ENCODE measurements at regions not wholly inside any gene's neighbourhood (a gene's known extent, or its start where the extent isn't known, plus 50 kb on each side); places are given as distances from the start of the nearest gene placed in this dataset.

GRCh38 chr4:120319046-120319767, 252.6 kb upstream of the MAD2L1 start:
- TF ChIP-seq CTCF (IDR thresholded peaks at IDR 0.05), result no peak
- no peak for TF ChIP-seq EP300 (IDR thresholded peaks at IDR 0.05)
- TF ChIP-seq POLR2AphosphoS5 (IDR thresholded peaks at IDR 0.05), result no peak
- TF ChIP-seq POLR2A (IDR thresholded peaks at IDR 0.05), result no peak
- Histone ChIP-seq H3K27ac (no peak overlapping the region), H3K4me3 (no peak overlapping the region), H3K36me3 (no peaks in the 10 kb centered on the region), H3K27me3 (no peaks in the 10 kb centered on the region), H3K9me3 (no peaks in the 10 kb centered on the region), H3K4me1 (no peaks in the 10 kb centered on the region)
- ATAC-seq (ENCODE audit: low FRiP score in 2 of 2) (no peak), DNase-seq (no peak)
- WGBS, 2 donors, result 16 to 28% methylated on average over 1 of the region's 1 CpG

GRCh38 chr4:120318196-120318846, 251.7 kb upstream of the MAD2L1 start:
- TF ChIP-seq EP300 (IDR thresholded peaks at IDR 0.05) (no peak), POLR2AphosphoS5 (IDR thresholded peaks at IDR 0.05) (no peak), POLR2A (IDR thresholded peaks at IDR 0.05) (no peak), CTCF (IDR thresholded peaks at IDR 0.05) (no peak)
- Histone ChIP-seq H3K36me3 (no peaks in the 10 kb centered on the region), H3K4me3 (no peak overlapping the region), H3K27me3 (no peaks in the 10 kb centered on the region), H3K27ac (no peak overlapping the region), H3K9me3 (no peaks in the 10 kb centered on the region), H3K4me1 (no peaks in the 10 kb centered on the region)
- ATAC-seq (ENCODE audit: low FRiP score in 2 of 2) (no peak), DNase-seq (no peak)
- WGBS, 2 donors, result 50 to 60% methylated on average over 5 of the region's 5 CpGs

GRCh38 chr4:120317713-120318112, 251.1 kb upstream of the MAD2L1 start:
- DNase-seq, result no peak
- whole genome bisulfite sequencing, 2 donors, result 82 to 91% methylated on average over 2 of the region's 2 CpGs
- TF ChIP-seq EP300 (IDR thresholded peaks at IDR 0.05), result no peak
- no peak for TF ChIP-seq POLR2AphosphoS5 (IDR thresholded peaks at IDR 0.05)
- no peak for TF ChIP-seq POLR2A (IDR thresholded peaks at IDR 0.05)
- Histone ChIP-seq H3K36me3 (no peaks in the 10 kb centered on the region), H3K27me3 (no peaks in the 10 kb centered on the region), H3K4me1 (no peaks in the 10 kb centered on the region), H3K9me3 (no peaks in the 10 kb centered on the region), H3K27ac (no peak overlapping the region), H3K4me3 (no peak overlapping the region)
- no peak for ATAC-seq (ENCODE audit: low FRiP score in 2 of 2)

GRCh38 chr4:120316416-120316815, 249.8 kb upstream of the MAD2L1 start:
- no peak overlapping the region for H3K4me3 ChIP-seq
- ATAC-seq (ENCODE audit: low FRiP score in 2 of 2), result no peak
- H3K27ac ChIP-seq, result no peak overlapping the region
- 57 to 71% methylated on average over 1 of the region's 1 CpG for WGBS, 2 donors
- H3K4me1 ChIP-seq, result no peaks in the 10 kb centered on the region
- DNase-seq, result no peak
- TF ChIP-seq EP300 (IDR thresholded peaks at IDR 0.05) (no peak), POLR2AphosphoS5 (IDR thresholded peaks at IDR 0.05) (no peak), CTCF (IDR thresholded peaks at IDR 0.05) (no peak), POLR2A (IDR thresholded peaks at IDR 0.05) (no peak)
- no peaks in the 10 kb centered on the region for H3K27me3 ChIP-seq
- no peaks in the 10 kb centered on the region for H3K9me3 ChIP-seq
- no peaks in the 10 kb centered on the region for H3K36me3 ChIP-seq

- 86 to 93% methylated on average over 2 of the region's 2 CpGs for WGBS, 2 donors
- no peak overlapping the region for H3K27ac ChIP-seq
- H3K36me3 ChIP-seq, result no peaks in the 10 kb centered on the region
- no peak for DNase-seq
- no peak for ATAC-seq (ENCODE audit: low FRiP score in 2 of 2)
- H3K4me3 ChIP-seq, result no peak overlapping the region
- TF ChIP-seq POLR2AphosphoS5 (IDR thresholded peaks at IDR 0.05) (no peak), POLR2A (IDR thresholded peaks at IDR 0.05) (no peak), EP300 (IDR thresholded peaks at IDR 0.05) (no peak), CTCF (IDR thresholded peaks at IDR 0.05) (no peak)
- H3K4me1 ChIP-seq, result no peaks in the 10 kb centered on the region
- H3K27me3 ChIP-seq, result no peaks in the 10 kb centered on the region
- no peaks in the 10 kb centered on the region for H3K9me3 ChIP-seq
These were observed 248.3 kb upstream of the MAD2L1 start for GRCh38 chr4:120314969-120315368.
